H9 (cell line): ENCODE measurements at regions not wholly inside any gene's neighbourhood (a gene's known extent, or its start where the extent isn't known, plus 50 kb on each side); places are given as distances from the start of the nearest gene placed in this dataset.

Experiments
- DNase-seq: peaks from one replicate; pipeline ENCODE4 v3.0.0-alpha.2; 2017
- H2AFZ ChIP-seq: one replicate; pipeline ENCODE4 v1.6.1; 2013; ENCODE audit warnings: mild to moderate bottlenecking, low read length, control low read depth, moderate library complexity
- H2AK5ac ChIP-seq: 2 replicates; pipeline ENCODE4 v1.6.1; 2013; ENCODE audit warnings: low read length, control low read depth, mixed read lengths; ENCODE audit not compliant: insufficient read length
- H2BK120ac ChIP-seq: one replicate; pipeline ENCODE4 v1.6.1; 2013; ENCODE audit warnings: low read depth, mild to moderate bottlenecking, low read length, control low read depth, inconsistent platforms; ENCODE audit not compliant: poor library complexity, severe bottlenecking
- H2BK12ac ChIP-seq: 2 replicates; pipeline ENCODE4 v1.6.1; 2013; ENCODE audit warnings: low read length, control low read depth, mixed read lengths, low read depth; ENCODE audit not compliant: insufficient read length
- H2BK15ac ChIP-seq: 2 replicates; pipeline ENCODE4 v1.6.1; 2013; ENCODE audit warnings: low read depth, low read length, control low read depth
- H2BK20ac ChIP-seq: one replicate; pipeline ENCODE4 v1.6.1; 2013; ENCODE audit warnings: low read depth, mild to moderate bottlenecking, low read length, control low read depth, inconsistent platforms; ENCODE audit not compliant: poor library complexity, severe bottlenecking
- H2BK5ac ChIP-seq: 2 replicates; pipeline ENCODE4 v1.6.1; 2013; ENCODE audit warnings: low read length, control low read depth, mixed read lengths; ENCODE audit not compliant: insufficient read length
- H3K14ac ChIP-seq: 2 replicates; pipeline ENCODE4 v1.6.1; 2013; ENCODE audit warnings: low read length, control low read depth; ENCODE audit not compliant: insufficient read depth
- H3K18ac ChIP-seq: 2 replicates; pipeline ENCODE4 v1.6.1; 2013; ENCODE audit warnings: low read depth, mild to moderate bottlenecking, mixed read lengths, low read length, control low read depth; ENCODE audit not compliant: insufficient read length
- H3K23ac ChIP-seq: 2 replicates; pipeline ENCODE4 v1.6.1; 2013; ENCODE audit warnings: low read length, control low read depth, mixed read lengths, low read depth; ENCODE audit not compliant: insufficient read length
- H3K23me2 ChIP-seq: 2 replicates; pipeline ENCODE4 v1.6.1; 2013; ENCODE audit warnings: low read depth, mild to moderate bottlenecking, mixed read lengths, low read length, control low read depth; ENCODE audit not compliant: insufficient read length, poor library complexity, severe bottlenecking
- H3K27ac ChIP-seq: 2 replicates; pipeline ENCODE4 v1.5.1; 2013; ENCODE audit warnings: low read length, control low read depth, mixed read lengths, low read depth; ENCODE audit not compliant: insufficient read length
- H3K27me3 ChIP-seq: 2 replicates; pipeline ENCODE4 v1.6.1; 2013; ENCODE audit warnings: low read length, control low read depth, inconsistent platforms; ENCODE audit not compliant: insufficient read depth
- H3K4ac ChIP-seq: 2 replicates; pipeline ENCODE4 v1.6.1; 2013; ENCODE audit warnings: low read depth, mild to moderate bottlenecking, control low read depth, inconsistent platforms, low read length, moderate library complexity
- H3K4me1 ChIP-seq: 2 replicates; pipeline ENCODE4 v1.6.1; 2013; ENCODE audit warnings: low read length, control low read depth, inconsistent platforms; ENCODE audit not compliant: insufficient read depth
- H3K4me2 ChIP-seq: 2 replicates; pipeline ENCODE4 v1.6.1; 2013; ENCODE audit warnings: low read length, control low read depth, mixed read lengths; ENCODE audit not compliant: insufficient read length, insufficient read depth
- H3K56ac ChIP-seq: 2 replicates; pipeline ENCODE4 v1.6.1; 2013; ENCODE audit warnings: low read depth, mild to moderate bottlenecking, mixed read lengths, low read length, control low read depth; ENCODE audit not compliant: insufficient read length
- H3K79me1 ChIP-seq: 2 replicates; pipeline ENCODE4 v1.6.1; 2013; ENCODE audit warnings: low read depth, mild to moderate bottlenecking, moderate library complexity, low read length, control low read depth, inconsistent platforms; ENCODE audit not compliant: insufficient read depth, poor library complexity, severe bottlenecking
- H3K79me2 ChIP-seq: 2 replicates; pipeline ENCODE4 v1.6.1; 2013; ENCODE audit warnings: low read length, control low read depth, inconsistent platforms; ENCODE audit not compliant: insufficient read depth
- H3K9ac ChIP-seq: 2 replicates; pipeline ENCODE4 v1.6.1; 2013; ENCODE audit warnings: low read length, control low read depth, mixed read lengths; ENCODE audit not compliant: insufficient read length; ENCODE audit errors: extremely low read depth
- H3K9me3 ChIP-seq: one replicate; pipeline ENCODE4 v1.6.1; 2013; ENCODE audit warnings: low read depth, low read length, inconsistent platforms; ENCODE audit not compliant: control insufficient read depth
- H3T11ph ChIP-seq: one replicate; pipeline ENCODE4 v1.6.1; 2013; ENCODE audit warnings: mild to moderate bottlenecking, low read length, control low read depth, inconsistent platforms
- H4K20me1 ChIP-seq: one replicate; pipeline ENCODE4 v1.6.1; 2013; ENCODE audit not compliant: control insufficient read depth, insufficient read length, insufficient read depth
- H4K5ac ChIP-seq: 2 replicates; pipeline ENCODE4 v1.6.1; 2013; ENCODE audit warnings: low read depth, mild to moderate bottlenecking, mixed read lengths, low read length, control low read depth; ENCODE audit not compliant: insufficient read length
- H4K8ac ChIP-seq: replicated peaks from 2 replicates; pipeline ENCODE4 v1.6.1; 2013; ENCODE audit warnings: low read length, control low read depth, mixed read lengths, low read depth; ENCODE audit not compliant: insufficient read length
- H4K91ac ChIP-seq: 2 replicates; pipeline ENCODE4 v1.6.1; 2013; ENCODE audit warnings: low read depth, mild to moderate bottlenecking, moderate library complexity, mixed read lengths, low read length, control low read depth; ENCODE audit not compliant: insufficient read length
- H3K27ac Mint-ChIP-seq, 3 experiments: 2 replicates in 2 of 3; 3 replicates in 1 of 3; pipeline ENCODE4 v1.8.0; 2020 to 2021; ENCODE audit warnings: mixed read lengths in 3 of 3, mild to moderate bottlenecking in 1 of 3, moderate library complexity in 1 of 3
- H3K27me3 Mint-ChIP-seq: 2 replicates; pipeline ENCODE4 v1.8.0; 2021; ENCODE audit warnings: low read depth, mild to moderate bottlenecking, moderate library complexity, mixed read lengths
- H3K36me3 Mint-ChIP-seq, 3 experiments: 2 replicates in 2 of 3; 3 replicates in 1 of 3; pipeline ENCODE4 v1.8.0; 2020 to 2021; ENCODE audit warnings: low read depth in 3 of 3, mixed read lengths in 3 of 3; ENCODE audit not compliant: insufficient read depth in 1 of 3
- H3K4me1 Mint-ChIP-seq, 2 experiments: 2 replicates each; pipeline ENCODE4 v1.8.0; 2020; ENCODE audit warnings: mixed read lengths in 2 of 2
- H3K4me3 Mint-ChIP-seq, 2 experiments: 2 replicates in 1 of 2; 3 replicates in 1 of 2; pipeline ENCODE4 v1.8.0; 2020 to 2021; ENCODE audit warnings: mild to moderate bottlenecking in 2 of 2, mixed read lengths in 2 of 2, moderate library complexity in 1 of 2
- H3K9me3 Mint-ChIP-seq, 2 experiments: 2 replicates in 1 of 2; 3 replicates in 1 of 2; pipeline ENCODE4 v1.8.0; 2020; ENCODE audit warnings: mild to moderate bottlenecking in 2 of 2, mixed read lengths in 2 of 2, moderate library complexity in 1 of 2
- CTCF ChIP-seq: fragments of 200-600 bp; sonication (generic); conservative IDR thresholded peaks from 3 replicates; pipeline ENCODE4 v1.8.0; 2021; ENCODE audit warnings: antibody characterized with exemption, mild to moderate bottlenecking
- WGBS: extraction: QIAGEN DNeasy Blood & Tissue Kit; methylation state at CpG from one replicate; pipeline ENCODE4 v1.1.7; 2013; ENCODE audit warnings: missing lambda C conversion rate, low lambda C conversion rate, mixed read lengths; ENCODE audit not compliant: insufficient read length; ENCODE audit errors: extremely low coverage; 5-methylcytosine and 5-hydroxymethylcytosine counted together

- Histone ChIP-seq H3K79me1 (no peaks in the 10 kb centered on the region), H2BK120ac (no peak overlapping the region), H3K23me2 (no peaks in the 10 kb centered on the region), H2BK20ac (no peak overlapping the region), H3K4ac (no peak overlapping the region), H2BK12ac (no peak overlapping the region), H2BK5ac (no peak overlapping the region), H3K4me2 (no peak overlapping the region), H3K9ac (no peak overlapping the region), H3K9me3 (no peaks in the 10 kb centered on the region), H3K79me2 (no peaks in the 10 kb centered on the region), H2AFZ (no peak overlapping the region), H3K14ac (no peak overlapping the region), H4K5ac (no peak overlapping the region), H3K23ac (no peak overlapping the region), H3K4me1 (peaks cover 3% of the 10 kb centered on the region; the same call in 1 of the 2 replicates), H3K27me3 (no peaks in the 10 kb centered on the region), H4K20me1 (no peaks in the 10 kb centered on the region), H3K27ac (no peak overlapping the region), H2AK5ac (no peak overlapping the region), H4K8ac (no peak overlapping the region), H2BK15ac (no peak overlapping the region), H3K56ac (no peak overlapping the region), H4K91ac (no peak overlapping the region), H3T11ph (no peak overlapping the region), H3K18ac (no peak overlapping the region)
- no peaks in the 10 kb centered on the region for H3K9me3 Mint-ChIP-seq
- H3K36me3 Mint-ChIP-seq = no peaks in the 10 kb centered on the region
- H3K27me3 Mint-ChIP-seq = no peaks in the 10 kb centered on the region; the same call in 1 of the 2 replicates
- no peak for DNase-seq
- TF ChIP-seq CTCF = no peak
- H3K4me1 Mint-ChIP-seq = peaks cover 28% of the 10 kb centered on the region in 2 experiments
- WGBS = no CpG with 5 or more reads among the region's 3 CpGs
- H3K4me3 Mint-ChIP-seq = no peak overlapping the region
- H3K27ac Mint-ChIP-seq = no peak overlapping the region
Observed at GRCh38 chr5:155625315-155625714, 611.8 kb downstream of the KIF4B start.
